ENCODE measurements at regions not wholly inside any gene's neighbourhood (a gene's known extent, or its start where the extent isn't known, plus 50 kb on each side); places are given as distances from the start of the nearest gene placed in this dataset.

GRCh38 chr10:118102121-118102520, 55.4 kb upstream of the RAB11FIP2 start:
- DNase-seq, result no peak

- no peak for DNase-seq
Observed at GRCh38 chr10:118101501-118101900, 54.8 kb upstream of the RAB11FIP2 start.

Measured in bone marrow (tissue), 2 donors.